Psoas muscle (tissue), 7 donors: ENCODE measurements at regions not wholly inside any gene's neighbourhood (a gene's known extent, or its start where the extent isn't known, plus 50 kb on each side); places are given as distances from the start of the nearest gene placed in this dataset.
"Not testable (repeated sequence)": the region's sequence is repeated elsewhere in the genome, so short reads cannot be mapped to it uniquely, and the experiment has no call there.

Experiments
- ATAC-seq, 4 donors: fragments of 200-7000 bp; cut with Tn5 transposase; one replicate each; pipeline ENCODE4 v1.9.1; 2020; ENCODE audit warnings: moderate library complexity in 3 of 4, mild to moderate bottlenecking in 2 of 4
- DNase-seq, 2 donors: peaks; one replicate each; pipeline ENCODE4 v3.0.0-alpha.2; 2020
- H3K27ac ChIP-seq: fragments of 200-600 bp; one replicate; pipeline ENCODE4 v1.8.0; 2022
- H3K27me3 ChIP-seq, 3 donors: fragments of 200-600 bp in 1 of 3; one replicate each; pipeline versions ENCODE4 v1.6.1 to v1.8.0; 2013 to 2022; ENCODE audit warnings: low read length in 2 of 3, mild to moderate bottlenecking in 2 of 3, moderate library complexity in 1 of 3; ENCODE audit not compliant: insufficient read depth in 3 of 3
- H3K36me3 ChIP-seq, 2 donors: fragments of 200-600 bp in 1 of 2; one replicate each; pipeline versions ENCODE4 v1.6.1 to v1.8.0; 2013 to 2022; ENCODE audit warnings: low read depth in 1 of 2, mild to moderate bottlenecking in 1 of 2, moderate library complexity in 1 of 2; ENCODE audit not compliant: insufficient read depth in 1 of 2
- H3K4me1 ChIP-seq: fragments of 200-600 bp; one replicate; pipeline ENCODE4 v1.8.0; 2022
- H3K4me3 ChIP-seq: fragments of 200-600 bp; one replicate; pipeline ENCODE4 v1.8.0; 2022; ENCODE audit warnings: mild to moderate bottlenecking
- H3K9me3 ChIP-seq: fragments of 200-600 bp; one replicate; pipeline ENCODE4 v1.8.0; 2022
- WGBS, 3 donors: extraction: QIAGEN DNeasy Blood & Tissue Kit; methylation state at CpG; one replicate each; pipeline versions ENCODE4 v1.1.6 to v1.1.7; 2013; 5-methylcytosine and 5-hydroxymethylcytosine counted together
- intact Hi-C, 2 donors: fragments of 100-400 bp; cut with DNase I; formaldehyde crosslinking; loops; one replicate each; pipeline versions ENCODE4 v1.11.0 to v1.14.2; 2022
- TF ChIP-seq, protein P1 (sequence below): fragments of 200-600 bp; IDR thresholded peaks from one replicate; pipeline ENCODE4 v1.8.0; 2022; ENCODE audit warnings: antibody characterized with exemption
- donor health status: healthy with polysubstance abuse.
- donor health status: DM: no; HTN: no; CAD: no; lungs with moderate emphysema.
- donor health status: Bipolar disorder and iron deficiency.
- donor health status: healthy.
- donor health status: DM: yes; HTN: yes; CAD: no.
- donor health status: DM: no; HTN: no; CAD: no.
- donor health status: DM: yes; HTN: yes; CAD: no.

GRCh38 chr14:57150449-57150848, 118.3 kb downstream of the EXOC5 start:
- Histone ChIP-seq H3K4me1 (no peaks in the 10 kb centered on the region), H3K27me3 (peaks cover 0 to 4% (median 3%) of the 10 kb centered on the region in 3 donors), H3K36me3 (no peaks in the 10 kb centered on the region), H3K4me3 (no peak overlapping the region), H3K27ac (no peak overlapping the region), H3K9me3 (no peaks in the 10 kb centered on the region)
- TF ChIP-seq, protein P1, sequence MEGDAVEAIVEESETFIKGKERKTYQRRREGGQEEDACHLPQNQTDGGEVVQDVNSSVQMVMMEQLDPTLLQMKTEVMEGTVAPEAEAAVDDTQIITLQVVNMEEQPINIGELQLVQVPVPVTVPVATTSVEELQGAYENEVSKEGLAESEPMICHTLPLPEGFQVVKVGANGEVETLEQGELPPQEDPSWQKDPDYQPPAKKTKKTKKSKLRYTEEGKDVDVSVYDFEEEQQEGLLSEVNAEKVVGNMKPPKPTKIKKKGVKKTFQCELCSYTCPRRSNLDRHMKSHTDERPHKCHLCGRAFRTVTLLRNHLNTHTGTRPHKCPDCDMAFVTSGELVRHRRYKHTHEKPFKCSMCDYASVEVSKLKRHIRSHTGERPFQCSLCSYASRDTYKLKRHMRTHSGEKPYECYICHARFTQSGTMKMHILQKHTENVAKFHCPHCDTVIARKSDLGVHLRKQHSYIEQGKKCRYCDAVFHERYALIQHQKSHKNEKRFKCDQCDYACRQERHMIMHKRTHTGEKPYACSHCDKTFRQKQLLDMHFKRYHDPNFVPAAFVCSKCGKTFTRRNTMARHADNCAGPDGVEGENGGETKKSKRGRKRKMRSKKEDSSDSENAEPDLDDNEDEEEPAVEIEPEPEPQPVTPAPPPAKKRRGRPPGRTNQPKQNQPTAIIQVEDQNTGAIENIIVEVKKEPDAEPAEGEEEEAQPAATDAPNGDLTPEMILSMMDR: no peak
- DNase-seq (no peak), ATAC-seq (no peak)
- WGBS, 3 donors: 86 to 90% (median 88%) methylated on average over 5 of the region's 5 CpGs
- intact Hi-C loops: no loop called here

GRCh38 chr14:57139173-57139572, 129.5 kb downstream of the EXOC5 start:
- H3K4me3 ChIP-seq: no peak overlapping the region
- no peak for DNase-seq
- no peak overlapping the region for H3K27ac ChIP-seq
- WGBS, 3 donors: 96 to 98% (median 96%) methylated on average over 5 of the region's 5 CpGs
- H3K4me1 ChIP-seq: no peaks in the 10 kb centered on the region
- ATAC-seq: no peak
- intact Hi-C loops: no loop called here
- no peaks in the 10 kb centered on the region for H3K27me3 ChIP-seq
- TF ChIP-seq, protein P1: no peak
- H3K36me3 ChIP-seq: no peaks in the 10 kb centered on the region
- no peaks in the 10 kb centered on the region for H3K9me3 ChIP-seq

- Histone ChIP-seq H3K27ac (no peak overlapping the region), H3K4me1 (no peaks in the 10 kb centered on the region), H3K27me3 (no peaks in the 10 kb centered on the region), H3K9me3 (no peaks in the 10 kb centered on the region), H3K36me3 (no peaks in the 10 kb centered on the region), H3K4me3 (no peak overlapping the region)
- WGBS, 3 donors: 15 to 27% (median 16%) methylated on average over 10 of the region's 10 CpGs
- TF ChIP-seq, protein P1: no peak
- intact Hi-C loops: no loop called here
- ATAC-seq: peak in 3 of 4 donors; percentile 54 to 73 (median 60)
- peak; percentile 13 to 64 for DNase-seq
These were observed 131.9 kb downstream of the EXOC5 start for GRCh38 chr14:57136669-57137328.

- H3K9me3 ChIP-seq, H3K36me3 ChIP-seq, ATAC-seq, H3K27me3 ChIP-seq, intact Hi-C loops, DNase-seq, H3K4me3 ChIP-seq, H3K27ac ChIP-seq, H3K4me1 ChIP-seq: not testable (repeated sequence)
- 88 to 91% (median 90%) methylated on average over 6 of the region's 6 CpGs for WGBS, 3 donors
These were observed 140.9 kb downstream of the EXOC5 start for GRCh38 chr14:57127809-57128208.

GRCh38 chr14:57122129-57122528, 146.6 kb downstream of the EXOC5 start:
- TF ChIP-seq, protein P1: no peak
- no peaks in the 10 kb centered on the region for H3K9me3 ChIP-seq
- 56 to 65% (median 60%) methylated on average over 3 of the region's 3 CpGs for WGBS, 3 donors
- ATAC-seq (no peak), DNase-seq (no peak)
- H3K36me3 ChIP-seq: no peaks in the 10 kb centered on the region
- H3K27ac ChIP-seq: no peak overlapping the region
- H3K27me3 ChIP-seq: no peaks in the 10 kb centered on the region
- intact Hi-C loops: no loop called here
- no peak overlapping the region for H3K4me3 ChIP-seq
- H3K4me1 ChIP-seq: no peaks in the 10 kb centered on the region

GRCh38 chr14:57112072-57112807, 156.5 kb downstream of the EXOC5 start:
- H3K9me3 ChIP-seq, H3K27me3 ChIP-seq, H3K27ac ChIP-seq, H3K36me3 ChIP-seq, ATAC-seq, H3K4me1 ChIP-seq, H3K4me3 ChIP-seq, DNase-seq, intact Hi-C loops: not testable (repeated sequence)
- WGBS, 3 donors: 80 to 90% (median 82%) methylated on average over 23 to 24 of the region's 32 CpGs

DNA sequence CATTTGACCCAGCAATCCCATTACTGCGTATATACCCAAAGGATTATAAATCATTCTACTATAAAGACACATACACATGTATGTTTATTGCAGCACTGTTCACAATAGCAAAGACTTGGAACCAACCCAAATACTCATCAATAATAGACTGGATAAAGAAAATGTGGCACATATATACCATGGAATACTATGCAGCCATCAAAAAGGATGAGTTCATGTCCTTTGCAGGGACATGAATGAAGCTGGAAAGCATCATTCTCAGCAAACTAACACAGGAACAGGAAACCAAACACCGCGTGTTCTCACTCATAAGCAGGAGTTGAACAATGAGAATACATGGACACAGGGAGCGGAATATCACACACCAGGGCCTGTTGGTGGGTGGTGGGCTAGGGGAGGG, 158.3 kb downstream of the EXOC5 start:
- H3K9me3 ChIP-seq, H3K27me3 ChIP-seq, H3K36me3 ChIP-seq, H3K27ac ChIP-seq, H3K4me3 ChIP-seq, intact Hi-C loops, H3K4me1 ChIP-seq, ATAC-seq, DNase-seq: not testable (repeated sequence)
- WGBS, 3 donors: 94 to 96% (median 94%) methylated on average over 4 of the region's 4 CpGs
